ENCODE measurements at regions not wholly inside any gene's neighbourhood (a gene's known extent, or its start where the extent isn't known, plus 50 kb on each side); places are given as distances from the start of the nearest gene placed in this dataset.

DNA sequence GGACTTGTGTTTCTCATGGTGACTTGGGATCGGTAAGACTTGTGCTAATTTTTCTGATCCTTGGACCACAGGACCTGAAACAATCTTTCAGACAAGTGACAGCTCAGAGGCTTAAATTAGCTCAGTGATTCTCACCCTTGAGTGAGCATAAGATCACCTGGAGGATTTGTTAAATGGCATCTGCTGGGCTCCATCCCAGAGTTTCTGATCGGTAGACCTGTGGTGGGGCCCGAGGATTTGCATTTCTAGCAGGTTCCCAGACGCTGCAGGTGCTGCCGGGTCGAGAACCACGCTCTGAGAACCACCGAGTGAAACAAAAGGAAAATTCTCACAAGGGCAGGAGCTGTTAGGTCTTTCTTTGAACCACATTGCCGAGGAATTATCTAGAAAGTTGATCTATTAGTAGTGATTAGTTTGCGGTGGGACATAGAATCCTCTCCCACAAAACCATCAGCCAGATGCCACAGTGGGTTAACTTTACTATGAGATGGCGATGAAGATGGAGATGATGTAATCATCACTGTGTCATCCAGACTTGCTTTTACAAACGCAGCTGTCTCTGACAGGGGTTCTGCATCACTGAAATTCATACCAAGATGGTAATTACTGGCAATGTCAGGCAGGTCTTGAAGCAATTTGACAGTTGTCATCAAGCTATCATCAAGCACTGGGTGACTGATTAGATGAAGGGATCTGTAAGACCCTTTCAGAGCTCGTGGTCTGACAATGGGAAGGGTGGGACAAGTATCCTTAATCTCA lies 184.0 kb downstream of the AACS start:
- TF ChIP-seq, protein P1, sequence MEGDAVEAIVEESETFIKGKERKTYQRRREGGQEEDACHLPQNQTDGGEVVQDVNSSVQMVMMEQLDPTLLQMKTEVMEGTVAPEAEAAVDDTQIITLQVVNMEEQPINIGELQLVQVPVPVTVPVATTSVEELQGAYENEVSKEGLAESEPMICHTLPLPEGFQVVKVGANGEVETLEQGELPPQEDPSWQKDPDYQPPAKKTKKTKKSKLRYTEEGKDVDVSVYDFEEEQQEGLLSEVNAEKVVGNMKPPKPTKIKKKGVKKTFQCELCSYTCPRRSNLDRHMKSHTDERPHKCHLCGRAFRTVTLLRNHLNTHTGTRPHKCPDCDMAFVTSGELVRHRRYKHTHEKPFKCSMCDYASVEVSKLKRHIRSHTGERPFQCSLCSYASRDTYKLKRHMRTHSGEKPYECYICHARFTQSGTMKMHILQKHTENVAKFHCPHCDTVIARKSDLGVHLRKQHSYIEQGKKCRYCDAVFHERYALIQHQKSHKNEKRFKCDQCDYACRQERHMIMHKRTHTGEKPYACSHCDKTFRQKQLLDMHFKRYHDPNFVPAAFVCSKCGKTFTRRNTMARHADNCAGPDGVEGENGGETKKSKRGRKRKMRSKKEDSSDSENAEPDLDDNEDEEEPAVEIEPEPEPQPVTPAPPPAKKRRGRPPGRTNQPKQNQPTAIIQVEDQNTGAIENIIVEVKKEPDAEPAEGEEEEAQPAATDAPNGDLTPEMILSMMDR (IDR thresholded peaks at IDR 0.05), result no peak
- TF ChIP-seq ZFX (IDR thresholded peaks at IDR 0.05; ENCODE audit: borderline replicate concordance), result no peak
